OCI-LY1 (cell line): ENCODE measurements at regions not wholly inside any gene's neighbourhood (a gene's known extent, or its start where the extent isn't known, plus 50 kb on each side); places are given as distances from the start of the nearest gene placed in this dataset.

Experiments
- CTCF ChIP-seq: fragments of 200-600 bp; sonication (generic), shearing (Covaris generic); IDR thresholded peaks from 2 replicates; pipeline ENCODE4 v1.5.1; 2017; ENCODE audit warnings: mild to moderate bottlenecking, antibody characterized with exemption, low read length, moderate library complexity, mixed read lengths
- EZH2 ChIP-seq: fragments of 200-600 bp; sonication (generic), shearing (Covaris generic); IDR thresholded peaks from 2 replicates; pipeline ENCODE4 v1.8.0; 2017; ENCODE audit warnings: borderline replicate concordance, mixed run types, mild to moderate bottlenecking, antibody characterized with exemption, low read length, moderate library complexity, mixed read lengths

- no peak for TF ChIP-seq CTCF
- TF ChIP-seq EZH2, result no peak
Observed at GRCh38 chr13:29654384-29654783, 58.9 kb upstream of the SLC7A1 start.
